Activated naive CD4-positive, alpha-beta T cell treated with anti-CD3 and anti-CD28 coated beads, Interleukin-2, amount 50 U/mL, for 72 hours (primary cell): ENCODE measurements at regions not wholly inside any gene's neighbourhood (a gene's known extent, or its start where the extent isn't known, plus 50 kb on each side); places are given as distances from the start of the nearest gene placed in this dataset.

Experiments
- ATAC-seq, 2 donors: fragments of 150-1000 bp; cut with Tn5 transposase; 2 replicates each; pipeline ENCODE4 v1.10.0; 2021; ENCODE audit warnings: mild to moderate bottlenecking in 2 of 2, moderate library complexity in 2 of 2
- DNase-seq, 2 donors: peaks; one replicate each; pipeline ENCODE4 v3.0.0; 2021 to 2022; ENCODE audit warnings: low spot score in 2 of 2
- H3K27ac Mint-ChIP-seq, 2 donors: one replicate each; pipeline ENCODE4 v1.8.0; 2022; ENCODE audit warnings: mild to moderate bottlenecking in 2 of 2, mixed read lengths in 2 of 2
- H3K36me3 Mint-ChIP-seq, 2 donors: one replicate each; pipeline ENCODE4 v1.8.0; 2022; ENCODE audit warnings: mixed read lengths in 2 of 2
- H3K9me3 Mint-ChIP-seq, 2 donors: one replicate each; pipeline ENCODE4 v1.8.0; 2022; ENCODE audit warnings: mixed read lengths in 2 of 2

DNA sequence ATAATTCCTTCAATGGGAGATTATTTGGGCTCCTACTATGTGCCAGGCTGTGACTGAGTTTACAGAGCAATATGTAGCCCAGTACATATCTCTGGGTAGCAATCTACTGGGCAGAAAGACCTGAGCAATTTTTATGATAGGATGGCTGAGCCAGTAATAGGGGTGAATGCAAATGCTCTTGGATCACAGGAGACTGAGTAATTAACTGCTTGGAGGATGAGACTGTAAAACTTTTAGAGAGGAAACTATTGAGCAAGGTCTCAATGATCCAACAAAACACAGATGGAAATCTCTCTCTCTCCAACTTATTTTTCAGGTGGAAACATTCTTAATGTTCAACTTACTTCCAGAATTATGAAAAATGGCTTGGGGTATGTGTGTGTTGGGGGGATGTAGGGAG, 402.2 kb downstream of the AEBP2 start:
- no peak overlapping the region for H3K27ac Mint-ChIP-seq
- no peaks in the 10 kb centered on the region for H3K36me3 Mint-ChIP-seq
- H3K9me3 Mint-ChIP-seq = peaks cover 0 to 8% of the 10 kb centered on the region in 2 donors
- ATAC-seq (no peak), DNase-seq (no peak)

GRCh38 chr12:19842116-19842515, 402.8 kb downstream of the AEBP2 start:
- Mint-ChIP-seq H3K27ac (no peak overlapping the region), H3K36me3 (no peaks in the 10 kb centered on the region), H3K9me3 (peaks cover 0 to 8% of the 10 kb centered on the region in 2 donors)
- DNase-seq (no peak), ATAC-seq (no peak)

DNA sequence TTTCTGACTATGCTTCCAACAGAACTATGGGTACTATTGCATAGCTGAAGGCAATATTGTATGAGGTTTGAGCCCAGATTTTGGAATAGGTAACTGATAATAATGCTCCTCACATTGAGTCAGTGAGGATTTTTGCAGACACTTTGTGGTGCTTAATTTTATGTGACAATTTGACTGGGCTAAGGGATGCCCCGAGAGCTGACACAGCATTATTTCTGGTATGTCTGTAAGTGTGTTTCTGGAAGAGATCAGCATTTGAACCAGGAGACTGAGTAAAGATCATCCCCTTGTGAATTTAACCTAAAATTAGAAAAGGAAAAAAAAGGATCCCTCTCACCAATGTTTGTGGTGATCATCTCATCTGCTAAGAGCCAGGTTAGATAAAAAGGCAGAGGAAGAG, 404.9 kb downstream of the AEBP2 start:
- Mint-ChIP-seq H3K9me3 (peaks cover under 1 to 8% of the 10 kb centered on the region in 2 donors), H3K36me3 (no peaks in the 10 kb centered on the region), H3K27ac (no peak overlapping the region)
- no peak for ATAC-seq
- no peak for DNase-seq

- no peak for DNase-seq
- Mint-ChIP-seq H3K9me3 (peaks cover 10 to 18% of the 10 kb centered on the region in 2 donors), H3K36me3 (peaks cover 0 to 6% of the 10 kb centered on the region in 2 donors), H3K27ac (no peak overlapping the region)
- ATAC-seq = no peak
Measured at GRCh38 chr12:19846574-19846973, 407.3 kb downstream of the AEBP2 start.

- no peak for ATAC-seq
- H3K9me3 Mint-ChIP-seq = peaks cover 10 to 18% of the 10 kb centered on the region in 2 donors
- no peak overlapping the region for H3K27ac Mint-ChIP-seq
Measured at GRCh38 chr12:19847294-19848059, 408.2 kb downstream of the AEBP2 start.

DNA sequence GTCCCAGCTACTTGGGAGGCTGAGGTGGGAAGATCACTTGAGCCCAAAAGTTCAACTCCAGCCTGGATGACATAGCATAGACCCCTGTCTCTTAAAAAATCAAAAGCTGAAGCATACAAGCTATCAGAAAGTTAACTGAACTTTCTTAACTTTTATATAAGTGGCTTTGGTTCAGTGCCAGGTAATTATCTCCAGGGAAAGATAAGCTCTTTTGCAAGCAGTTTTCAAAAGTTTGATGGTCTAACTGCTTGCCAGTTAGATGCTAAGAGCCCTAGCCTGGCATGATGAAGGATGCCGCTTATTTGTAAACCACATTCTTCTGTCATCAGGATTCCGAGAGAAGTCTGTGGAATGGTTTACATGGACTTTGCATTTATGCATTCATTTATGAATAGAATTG, 409.1 kb downstream of the AEBP2 start:
- H3K27ac Mint-ChIP-seq = no peak overlapping the region
- ATAC-seq (no peak), DNase-seq (no peak)
- H3K36me3 Mint-ChIP-seq = peaks cover 0 to 6% of the 10 kb centered on the region in 2 donors
- H3K9me3 Mint-ChIP-seq = peaks cover 10 to 18% of the 10 kb centered on the region in 2 donors

More at GRCh38 chr12:19847294-19848059, 408.2 kb downstream of the AEBP2 start:
- H3K36me3 Mint-ChIP-seq = peaks cover 0 to 6% of the 10 kb centered on the region in 2 donors
- DNase-seq = no peak

DNA sequence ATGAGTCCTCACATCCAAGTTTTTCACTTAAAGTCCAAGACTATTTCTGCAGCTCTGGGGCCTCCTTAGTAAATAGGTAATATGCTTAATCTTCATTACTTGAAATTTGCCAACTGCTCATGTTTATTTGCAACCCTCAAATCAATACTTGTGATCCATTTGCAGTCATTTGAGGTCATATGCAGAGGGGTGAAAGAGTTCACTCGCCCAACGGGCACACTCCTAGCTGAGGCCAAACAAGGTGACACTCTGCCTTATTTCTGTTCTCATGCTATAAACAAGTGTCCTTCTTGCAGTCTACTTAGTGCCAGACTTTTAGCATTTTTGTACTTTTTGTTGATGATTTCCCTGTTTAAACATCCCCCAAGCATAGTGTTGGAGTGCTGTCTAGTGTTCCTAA, 409.9 kb downstream of the AEBP2 start:
- Mint-ChIP-seq H3K9me3 (peaks cover 10 to 18% of the 10 kb centered on the region in 2 donors), H3K36me3 (peaks cover 0 to 6% of the 10 kb centered on the region in 2 donors), H3K27ac (no peak overlapping the region)
- no peak for DNase-seq
- ATAC-seq = no peak

- ATAC-seq (no peak), DNase-seq (no peak)
- H3K36me3 Mint-ChIP-seq = peaks cover 0 to 6% of the 10 kb centered on the region in 2 donors
- H3K27ac Mint-ChIP-seq = no peak overlapping the region
- H3K9me3 Mint-ChIP-seq = peaks cover 13 to 21% of the 10 kb centered on the region in 2 donors
Measured at GRCh38 chr12:19850346-19851065, 411.2 kb downstream of the AEBP2 start.

DNA sequence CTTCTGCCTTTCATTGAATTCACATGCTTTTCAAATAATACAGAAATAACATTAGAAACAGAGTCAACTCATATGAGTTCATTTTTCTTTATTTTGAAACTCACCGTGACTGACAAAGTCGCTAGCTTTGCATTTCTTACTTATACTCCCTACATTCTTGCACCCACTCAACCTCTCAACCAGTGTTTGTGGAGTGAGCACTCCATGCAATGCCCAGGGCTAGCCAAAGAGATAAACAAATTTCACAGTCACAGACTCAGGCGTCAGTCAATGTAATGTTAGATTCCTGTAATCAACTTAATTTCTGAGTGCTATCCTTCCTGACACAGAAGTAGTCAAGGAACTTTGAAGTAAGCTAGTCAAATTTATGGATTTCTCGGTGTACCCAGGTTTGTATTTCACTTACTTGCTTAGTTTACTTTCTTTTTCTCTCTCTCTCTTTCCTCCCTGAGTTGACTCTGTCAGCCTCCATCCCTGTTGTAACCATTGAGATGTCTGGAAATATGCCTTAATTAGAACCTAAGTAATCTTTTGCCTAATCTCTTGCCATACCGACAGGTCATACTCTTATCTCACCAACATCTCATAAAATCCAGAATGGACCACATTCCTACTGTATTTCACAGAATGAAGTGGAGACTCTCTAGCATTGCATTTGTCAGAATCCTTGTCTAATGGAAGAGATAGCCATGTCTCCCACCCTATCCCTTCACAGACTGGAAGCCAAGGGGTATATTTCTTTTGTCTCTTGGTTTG, 413.0 kb downstream of the AEBP2 start:
- peaks cover 17 to 26% of the 10 kb centered on the region in 2 donors for H3K9me3 Mint-ChIP-seq
- DNase-seq (no peak), ATAC-seq (no peak)
- peaks cover 0 to 11% of the 10 kb centered on the region in 2 donors for H3K36me3 Mint-ChIP-seq
- H3K27ac Mint-ChIP-seq = no peak overlapping the region

DNA sequence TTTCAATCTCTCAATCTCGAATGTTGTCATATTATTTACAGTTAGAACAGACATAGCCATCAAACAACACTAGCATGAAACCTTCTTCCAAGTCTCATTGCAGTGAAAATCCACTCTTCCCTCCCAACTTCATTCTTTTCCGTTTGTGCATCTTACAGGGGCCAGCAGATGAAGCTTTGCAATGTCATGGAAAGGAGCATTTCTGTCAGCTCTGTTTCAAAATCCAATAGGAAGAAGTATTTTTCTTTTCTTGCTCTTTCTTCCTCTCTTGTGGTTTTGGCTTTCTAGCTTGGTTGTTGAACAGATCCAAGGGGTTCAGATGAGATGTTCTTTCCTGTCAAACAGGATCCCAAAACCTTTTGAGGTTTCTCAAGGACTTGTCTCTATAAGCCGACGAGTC, 416.6 kb downstream of the AEBP2 start:
- DNase-seq = no peak

GRCh38 chr12:19856389-19856788, 417.1 kb downstream of the AEBP2 start:
- H3K9me3 Mint-ChIP-seq = peaks cover 8 to 10% of the 10 kb centered on the region in 2 donors
- H3K27ac Mint-ChIP-seq = no peak overlapping the region
- peaks cover 0 to 5% of the 10 kb centered on the region in 2 donors for H3K36me3 Mint-ChIP-seq
- DNase-seq = no peak
- no peak for ATAC-seq

More for the DNA sequence above, 416.6 kb downstream of the AEBP2 start:
- Mint-ChIP-seq H3K9me3 (peaks cover 8 to 10% of the 10 kb centered on the region in 2 donors), H3K36me3 (peaks cover 0 to 5% of the 10 kb centered on the region in 2 donors), H3K27ac (no peak overlapping the region)
- ATAC-seq = no peak

- Mint-ChIP-seq H3K27ac (no peak overlapping the region), H3K9me3 (peaks cover 8 to 10% of the 10 kb centered on the region in 2 donors), H3K36me3 (peaks cover 0 to 5% of the 10 kb centered on the region in 2 donors)
- DNase-seq (no peak), ATAC-seq (no peak)
Measured at GRCh38 chr12:19857204-19857603, 417.9 kb downstream of the AEBP2 start.

DNA sequence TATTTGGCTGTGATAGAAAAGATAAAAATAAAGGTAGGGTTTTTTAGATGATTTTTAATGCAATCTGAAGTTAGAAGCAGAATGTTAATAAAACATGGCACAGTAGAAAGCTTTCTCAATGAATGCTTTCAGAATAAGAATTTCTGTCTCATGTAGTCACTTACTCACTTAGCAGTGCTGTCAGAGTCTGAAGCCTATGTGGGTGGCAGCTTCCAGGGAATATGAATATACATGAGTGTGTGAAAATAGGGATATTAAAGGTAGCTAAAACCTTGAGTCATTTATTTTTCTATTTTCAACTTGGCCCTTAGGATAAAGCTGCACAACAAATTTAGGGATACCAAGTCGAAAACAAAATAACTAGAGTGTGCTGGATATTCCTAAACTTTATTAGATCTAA, 427.9 kb downstream of the AEBP2 start:
- Mint-ChIP-seq H3K36me3 (no peaks in the 10 kb centered on the region), H3K9me3 (no peaks in the 10 kb centered on the region), H3K27ac (no peak overlapping the region)
- no peak for DNase-seq
- no peak for ATAC-seq

- H3K36me3 Mint-ChIP-seq = no peaks in the 10 kb centered on the region
- ATAC-seq (no peak), DNase-seq (no peak)
- H3K27ac Mint-ChIP-seq = no peak overlapping the region
- H3K9me3 Mint-ChIP-seq = peaks cover under 1 to 2% of the 10 kb centered on the region in 2 donors
Measured at GRCh38 chr12:19867970-19868369, 428.7 kb downstream of the AEBP2 start.

- no peak overlapping the region for H3K27ac Mint-ChIP-seq
- no peaks in the 10 kb centered on the region for H3K36me3 Mint-ChIP-seq
- no peak for DNase-seq
- peaks cover 3 to 5% of the 10 kb centered on the region in 2 donors for H3K9me3 Mint-ChIP-seq
- ATAC-seq = no peak
Measured at GRCh38 chr12:19869413-19869812, 430.1 kb downstream of the AEBP2 start.

GRCh38 chr12:19872621-19873540, 433.6 kb downstream of the AEBP2 start:
- H3K36me3 Mint-ChIP-seq = no peaks in the 10 kb centered on the region
- H3K27ac Mint-ChIP-seq = no peak overlapping the region
- ATAC-seq = no peak
- no peak for DNase-seq
- peaks cover 3 to 5% of the 10 kb centered on the region in 2 donors for H3K9me3 Mint-ChIP-seq
